ENCODE measurements at regions not wholly inside any gene's neighbourhood (a gene's known extent, or its start where the extent isn't known, plus 50 kb on each side); places are given as distances from the start of the nearest gene placed in this dataset.

DNA sequence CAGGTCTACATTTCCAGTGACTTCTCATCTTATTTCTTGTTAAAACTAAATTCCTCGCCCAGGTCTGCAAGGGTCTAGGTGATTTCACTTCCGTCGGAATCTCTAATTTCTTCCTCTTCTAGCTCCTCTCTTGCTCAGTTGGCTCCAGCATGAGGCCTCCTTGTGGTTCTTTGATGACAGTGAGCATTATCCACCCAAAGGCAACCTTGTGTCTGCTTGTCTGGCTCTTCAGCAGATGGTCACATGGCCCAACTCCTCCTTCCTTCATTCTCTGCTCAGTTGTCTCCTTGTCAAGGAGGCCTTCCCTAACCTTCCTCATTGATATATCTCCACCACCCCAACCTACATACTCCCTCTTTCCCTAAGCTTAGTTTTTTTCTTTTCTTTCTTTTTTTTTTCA, 1391.4 kb downstream of the EFNB2 start:
- Histone ChIP-seq H3K36me3 (ENCODE audit: control insufficient read depth, insufficient read depth, low read length) (no peaks in the 10 kb centered on the region), H3K23ac (ENCODE audit: low read depth, low read length) (no peak overlapping the region), H3K9me3 (ENCODE audit: control insufficient read depth, insufficient read depth, low read length) (no peaks in the 10 kb centered on the region), H4K20me1 (ENCODE audit: insufficient read depth, low read length) (no peaks in the 10 kb centered on the region), H2BK120ac (ENCODE audit: low read depth, low read length) (no peak overlapping the region), H2BK20ac (ENCODE audit: low read depth, low read length) (no peak overlapping the region), H2BK5ac (ENCODE audit: low read depth, low read length, poor library complexity, severe bottlenecking) (no peak overlapping the region), H3K56ac (ENCODE audit: extremely low read depth, insufficient read depth, low read length) (no peak overlapping the region), H3K14ac (replicated peaks; ENCODE audit: low read depth, low read length) (no peak overlapping the region), H3K79me1 (ENCODE audit: low read depth in 1 of 2, low read length in 2 of 2) (no peaks in the 10 kb centered on the region), H3K27ac (ENCODE audit: insufficient read depth, low read length) (no peak overlapping the region), H4K8ac (ENCODE audit: low read depth in 2 of 2, low read length in 2 of 2) (no peak overlapping the region), H3K4me3 (ENCODE audit: insufficient read depth, low read depth, low read length) (no peak overlapping the region), H3K9ac (ENCODE audit: low read depth, low read length) (no peak overlapping the region), H2AFZ (replicated peaks; ENCODE audit: low read length, poor library complexity) (no peak overlapping the region), H3K9me1 (ENCODE audit: insufficient read depth, low read length) (no peaks in the 10 kb centered on the region), H3K4ac (ENCODE audit: low read depth, low read length) (no peak overlapping the region), H4K5ac (ENCODE audit: low read depth, low read length) (no peak overlapping the region), H4K91ac (ENCODE audit: insufficient read depth, low read depth, low read length) (no peak overlapping the region), H2BK15ac (ENCODE audit: low read depth, low read length) (no peak overlapping the region), H3K4me1 (ENCODE audit: control insufficient read depth, insufficient read depth, low read length) (no peaks in the 10 kb centered on the region), H2AK5ac (ENCODE audit: low read depth, low read length) (no peak overlapping the region), H3K27me3 (ENCODE audit: control insufficient read depth, insufficient read depth, low read length) (no peaks in the 10 kb centered on the region), H3K18ac (ENCODE audit: low read depth, low read length) (no peak overlapping the region), H2AK9ac (replicated peaks; ENCODE audit: low read depth, low read length, poor library complexity) (no peak overlapping the region), H3K4me2 (ENCODE audit: low read depth, low read length) (no peak overlapping the region)
- TF ChIP-seq POLR2A (IDR thresholded peaks at IDR 0.05; ENCODE audit: low read depth, low read length) (no peak), BHLHE40 (IDR thresholded peaks at IDR 0.05; ENCODE audit: low read depth, low read length) (no peak)
- TF ChIP-seq, protein P1, sequence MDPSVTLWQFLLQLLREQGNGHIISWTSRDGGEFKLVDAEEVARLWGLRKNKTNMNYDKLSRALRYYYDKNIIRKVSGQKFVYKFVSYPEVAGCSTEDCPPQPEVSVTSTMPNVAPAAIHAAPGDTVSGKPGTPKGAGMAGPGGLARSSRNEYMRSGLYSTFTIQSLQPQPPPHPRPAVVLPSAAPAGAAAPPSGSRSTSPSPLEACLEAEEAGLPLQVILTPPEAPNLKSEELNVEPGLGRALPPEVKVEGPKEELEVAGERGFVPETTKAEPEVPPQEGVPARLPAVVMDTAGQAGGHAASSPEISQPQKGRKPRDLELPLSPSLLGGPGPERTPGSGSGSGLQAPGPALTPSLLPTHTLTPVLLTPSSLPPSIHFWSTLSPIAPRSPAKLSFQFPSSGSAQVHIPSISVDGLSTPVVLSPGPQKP (IDR thresholded peaks at IDR 0.05; ENCODE audit: borderline replicate concordance, low read depth, low read length), result no peak
- dilution Hi-C loops (cut with HindIII; ENCODE audit: low sequenced_read_pairs, unreplicated experiment) (no loop called here), in situ Hi-C loops (cut with MboI; ENCODE audit: low sequenced_read_pairs) (no loop called here), intact Hi-C loops (cut with micrococcal nuclease) (no loop called here)
- DNase-seq, result no peak
- ChIA-PET CTCF (no interaction called here), POLR2A (ENCODE audit: unreplicated experiment) (interaction anchor here (0.6 kb wide), 1 partner anchor 1395 kb away, joined by 6 read pairs; no protein-coding TSS in a partner anchor)
- 96% methylated on average over 3 of the region's 3 CpGs; no CpG with 5 or more reads in 1 of the 2 experiments for WGBS, 2 experiments (ENCODE audit: extremely low coverage in 2 of 2, insufficient read length in 1 of 2)
- no peak for ATAC-seq (ENCODE audit: low read depth)
- BruUV-seq (replicated peaks), result no TSS peak

Data from IMR-90 (cell line).